Cardiac muscle cell (in vitro differentiated cells and primary cell): ENCODE measurements at regions not wholly inside any gene's neighbourhood (a gene's known extent, or its start where the extent isn't known, plus 50 kb on each side); places are given as distances from the start of the nearest gene placed in this dataset.

ENCODE experiments used
- DNase-seq, 2 donors: peaks; one replicate each; pipeline versions ENCODE4 v3.0.0 to v3.0.0-alpha.2; 2010 to 2017; ENCODE audit warnings: low read depth in 1 of 2, low spot score in 1 of 2
- H3K27ac ChIP-seq: fragments of 200-600 bp; sonication (generic); 2 replicates; pipeline ENCODE4 v1.5.1; 2016
- H3K27me3 ChIP-seq: fragments of 200-600 bp; sonication (generic); 2 replicates; pipeline ENCODE4 v1.6.0; 2016; ENCODE audit warnings: control low read depth
- H3K36me3 ChIP-seq: fragments of 200-600 bp; sonication (generic); 2 replicates; pipeline ENCODE4 v1.5.1; 2016; ENCODE audit warnings: control low read depth
- H3K4me1 ChIP-seq: fragments of 200-600 bp; sonication (generic); 2 replicates; pipeline ENCODE4 v1.8.1; 2017; ENCODE audit warnings: low read depth, mild to moderate bottlenecking, mixed run types
- H3K4me3 ChIP-seq: fragments of 200-600 bp; sonication (generic); 2 replicates; pipeline ENCODE4 v1.5.1; 2016; ENCODE audit warnings: mild to moderate bottlenecking
- H3K9me3 ChIP-seq: fragments of 200-600 bp; sonication (generic); 2 replicates; pipeline ENCODE4 v1.5.1; 2017; ENCODE audit warnings: low read depth, mild to moderate bottlenecking, control low read depth
- CTCF ChIP-seq: IDR thresholded peaks from 2 replicates; pipeline ENCODE4 v1.5.1; 2012; ENCODE audit warnings: low read depth, mild to moderate bottlenecking, low read length

GRCh38 chr14:104429291-104429861 is 150.2 kb upstream of the C14orf180 start:
- Histone ChIP-seq H3K4me1 (peaks cover 5% of the 10 kb centered on the region), H3K27ac (no peak overlapping the region), H3K36me3 (no peaks in the 10 kb centered on the region), H3K27me3 (no peaks in the 10 kb centered on the region), H3K4me3 (no peak overlapping the region), H3K9me3 (no peaks in the 10 kb centered on the region)
- DNase-seq, result no peak
- TF ChIP-seq CTCF, result no peak

GRCh38 chr14:104431351-104431928 is 148.1 kb upstream of the C14orf180 start:
- no peak overlapping the region for H3K4me3 ChIP-seq
- DNase-seq, result no peak
- no peaks in the 10 kb centered on the region for H3K9me3 ChIP-seq
- no peak for TF ChIP-seq CTCF
- H3K36me3 ChIP-seq, result no peaks in the 10 kb centered on the region
- no peaks in the 10 kb centered on the region for H3K4me1 ChIP-seq
- H3K27me3 ChIP-seq, result no peaks in the 10 kb centered on the region
- no peak overlapping the region for H3K27ac ChIP-seq

GRCh38 chr14:104431929-104432541 is 147.5 kb upstream of the C14orf180 start:
- no peak for TF ChIP-seq CTCF
- H3K36me3 ChIP-seq, result no peaks in the 10 kb centered on the region
- H3K4me3 ChIP-seq, result no peak overlapping the region
- no peaks in the 10 kb centered on the region for H3K9me3 ChIP-seq
- no peak overlapping the region for H3K27ac ChIP-seq
- no peaks in the 10 kb centered on the region for H3K4me1 ChIP-seq
- no peaks in the 10 kb centered on the region for H3K27me3 ChIP-seq
- no peak for DNase-seq

GRCh38 chr14:104432611-104433231 is 146.8 kb upstream of the C14orf180 start:
- Histone ChIP-seq H3K27me3 (no peaks in the 10 kb centered on the region), H3K4me1 (no peaks in the 10 kb centered on the region), H3K4me3 (no peak overlapping the region), H3K27ac (no peak overlapping the region), H3K36me3 (no peaks in the 10 kb centered on the region), H3K9me3 (no peaks in the 10 kb centered on the region)
- no peak for DNase-seq
- TF ChIP-seq CTCF, result no peak

GRCh38 chr14:104433401-104434213 is 146.0 kb upstream of the C14orf180 start:
- Histone ChIP-seq H3K27me3 (no peaks in the 10 kb centered on the region), H3K27ac (no peak overlapping the region), H3K36me3 (no peaks in the 10 kb centered on the region), H3K4me3 (no peak overlapping the region), H3K4me1 (no peaks in the 10 kb centered on the region), H3K9me3 (no peaks in the 10 kb centered on the region)
- DNase-seq, result no peak
- TF ChIP-seq CTCF, result no peak
